KMS-11 (cell line): ENCODE measurements at regions not wholly inside any gene's neighbourhood (a gene's known extent, or its start where the extent isn't known, plus 50 kb on each side); places are given as distances from the start of the nearest gene placed in this dataset.

Experiments used
- H2AFZ ChIP-seq: fragments of 200-600 bp; sonication (generic); 2 replicates; pipeline ENCODE4 v1.6.1; 2016; ENCODE audit warnings: antibody characterized with exemption, mixed run types, low read depth
- H3K27ac ChIP-seq: fragments of 200-600 bp; sonication (generic); 2 replicates; pipeline ENCODE4 v1.6.1; 2016; ENCODE audit warnings: mild to moderate bottlenecking, mixed run types
- H3K27me3 ChIP-seq: fragments of 200-600 bp; sonication (generic); 2 replicates; pipeline ENCODE4 v1.6.1; 2017; ENCODE audit warnings: mild to moderate bottlenecking, low read depth, mixed run types, moderate library complexity; ENCODE audit not compliant: insufficient read depth
- H3K36me3 ChIP-seq: fragments of 200-600 bp; sonication (generic); 2 replicates; pipeline ENCODE4 v1.6.1; 2017; ENCODE audit warnings: mild to moderate bottlenecking, mixed run types; ENCODE audit not compliant: insufficient read depth
- H3K4me1 ChIP-seq: fragments of 200-600 bp; sonication (generic); 2 replicates; pipeline ENCODE4 v1.6.1; 2016; ENCODE audit warnings: mild to moderate bottlenecking, low read depth, mixed run types; ENCODE audit not compliant: poor library complexity, severe bottlenecking
- H3K4me2 ChIP-seq: fragments of 200-600 bp; sonication (generic); 2 replicates; pipeline ENCODE4 v1.7.0; 2016; ENCODE audit warnings: mild to moderate bottlenecking, mixed run types
- H3K4me3 ChIP-seq: fragments of 200-600 bp; sonication (generic); IDR thresholded peaks from 2 replicates; pipeline ENCODE4 v1.6.1; 2017; ENCODE audit warnings: low read depth, low read length, mixed read lengths; ENCODE audit not compliant: insufficient read depth
- H3K79me2 ChIP-seq: fragments of 200-600 bp; sonication (generic); 2 replicates; pipeline ENCODE4 v1.6.1; 2016; ENCODE audit warnings: low read depth, mixed run types; ENCODE audit not compliant: insufficient read depth
- H3K9ac ChIP-seq: fragments of 200-600 bp; sonication (generic); 2 replicates; pipeline ENCODE4 v1.6.1; 2016; ENCODE audit warnings: mild to moderate bottlenecking, mixed run types
- H4K20me1 ChIP-seq: fragments of 200-600 bp; sonication (generic); 2 replicates; pipeline ENCODE4 v1.6.1; 2016; ENCODE audit warnings: mild to moderate bottlenecking, mixed run types; ENCODE audit not compliant: insufficient read depth
- TF ChIP-seq, protein P1 (sequence below): fragments of 200-600 bp; sonication (generic); conservative IDR thresholded peaks from 2 replicates; pipeline ENCODE4 v1.6.1; 2017; ENCODE audit warnings: low read depth, mild to moderate bottlenecking, antibody characterized with exemption, low read length, moderate library complexity, mixed read lengths

DNA sequence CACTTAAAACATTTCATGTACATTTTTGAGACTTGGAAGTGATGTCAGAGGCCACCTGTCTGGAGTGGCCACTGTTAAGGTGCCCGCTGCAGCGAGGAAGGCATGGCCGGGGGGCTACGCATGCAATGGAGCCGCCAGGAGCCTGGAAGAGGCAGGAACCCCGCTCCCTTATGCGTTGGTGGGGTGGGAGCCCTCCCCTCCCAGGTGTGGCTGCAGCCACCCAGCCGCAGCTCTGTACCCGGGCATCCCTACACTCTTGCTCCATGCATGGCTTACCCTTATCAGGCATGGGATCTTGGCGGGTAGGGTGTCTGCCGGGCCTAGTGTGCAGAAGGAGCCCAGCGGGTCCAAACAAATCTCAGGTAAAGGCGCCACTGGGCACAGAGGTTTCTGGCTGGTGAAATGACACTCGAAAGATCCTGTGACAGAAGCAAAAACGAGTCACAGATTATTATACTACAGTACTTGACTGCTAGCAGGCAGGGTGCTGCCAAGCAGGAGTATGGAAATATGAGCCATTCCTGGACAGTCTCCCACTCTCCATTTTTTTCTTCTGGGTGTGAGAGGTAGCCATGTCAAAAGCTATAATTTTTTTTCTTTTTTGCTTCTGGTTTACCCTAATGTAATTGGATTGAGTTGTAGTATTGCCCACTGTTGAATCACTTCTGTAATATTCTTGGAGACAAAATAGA lies 1606.3 kb upstream of the MIR17HG start:
- TF ChIP-seq, protein P1, sequence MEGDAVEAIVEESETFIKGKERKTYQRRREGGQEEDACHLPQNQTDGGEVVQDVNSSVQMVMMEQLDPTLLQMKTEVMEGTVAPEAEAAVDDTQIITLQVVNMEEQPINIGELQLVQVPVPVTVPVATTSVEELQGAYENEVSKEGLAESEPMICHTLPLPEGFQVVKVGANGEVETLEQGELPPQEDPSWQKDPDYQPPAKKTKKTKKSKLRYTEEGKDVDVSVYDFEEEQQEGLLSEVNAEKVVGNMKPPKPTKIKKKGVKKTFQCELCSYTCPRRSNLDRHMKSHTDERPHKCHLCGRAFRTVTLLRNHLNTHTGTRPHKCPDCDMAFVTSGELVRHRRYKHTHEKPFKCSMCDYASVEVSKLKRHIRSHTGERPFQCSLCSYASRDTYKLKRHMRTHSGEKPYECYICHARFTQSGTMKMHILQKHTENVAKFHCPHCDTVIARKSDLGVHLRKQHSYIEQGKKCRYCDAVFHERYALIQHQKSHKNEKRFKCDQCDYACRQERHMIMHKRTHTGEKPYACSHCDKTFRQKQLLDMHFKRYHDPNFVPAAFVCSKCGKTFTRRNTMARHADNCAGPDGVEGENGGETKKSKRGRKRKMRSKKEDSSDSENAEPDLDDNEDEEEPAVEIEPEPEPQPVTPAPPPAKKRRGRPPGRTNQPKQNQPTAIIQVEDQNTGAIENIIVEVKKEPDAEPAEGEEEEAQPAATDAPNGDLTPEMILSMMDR = no peak
- H2AFZ ChIP-seq = no peak overlapping the region
- no peaks in the 10 kb centered on the region for H3K36me3 ChIP-seq
- no peaks in the 10 kb centered on the region for H3K27me3 ChIP-seq
- no peak overlapping the region for H3K9ac ChIP-seq
- H3K4me2 ChIP-seq = no peak overlapping the region
- H3K79me2 ChIP-seq = no peaks in the 10 kb centered on the region
- H3K27ac ChIP-seq = no peak overlapping the region
- no peaks in the 10 kb centered on the region for H3K4me1 ChIP-seq
- no peak overlapping the region for H3K4me3 ChIP-seq
- no peaks in the 10 kb centered on the region for H4K20me1 ChIP-seq

DNA sequence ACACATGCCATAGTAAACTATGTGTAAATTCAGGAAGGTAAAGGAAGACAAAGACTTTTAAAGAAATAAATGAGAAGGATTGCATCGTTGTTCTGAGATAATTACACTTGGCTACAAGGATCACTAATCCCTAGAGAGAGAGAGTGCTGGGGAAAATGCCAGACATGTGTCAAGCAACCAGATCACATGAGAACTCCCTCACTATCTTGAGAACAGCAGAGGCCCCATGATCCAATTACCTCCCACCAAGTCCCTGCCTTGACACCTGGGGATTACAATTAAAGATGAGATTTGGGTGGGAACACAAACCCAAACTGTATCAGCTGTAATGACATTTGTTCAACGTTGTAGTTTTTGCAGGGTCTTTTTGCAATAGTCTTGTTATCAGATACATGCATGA lies 1600.9 kb upstream of the MIR17HG start:
- no peaks in the 10 kb centered on the region for H3K36me3 ChIP-seq
- H3K4me1 ChIP-seq = no peaks in the 10 kb centered on the region
- no peak overlapping the region for H2AFZ ChIP-seq
- H4K20me1 ChIP-seq = no peaks in the 10 kb centered on the region
- no peak overlapping the region for H3K9ac ChIP-seq
- H3K79me2 ChIP-seq = no peaks in the 10 kb centered on the region
- no peak overlapping the region for H3K4me3 ChIP-seq
- no peak overlapping the region for H3K27ac ChIP-seq
- H3K27me3 ChIP-seq = no peaks in the 10 kb centered on the region
- TF ChIP-seq, protein P1 = no peak
- no peak overlapping the region for H3K4me2 ChIP-seq

DNA sequence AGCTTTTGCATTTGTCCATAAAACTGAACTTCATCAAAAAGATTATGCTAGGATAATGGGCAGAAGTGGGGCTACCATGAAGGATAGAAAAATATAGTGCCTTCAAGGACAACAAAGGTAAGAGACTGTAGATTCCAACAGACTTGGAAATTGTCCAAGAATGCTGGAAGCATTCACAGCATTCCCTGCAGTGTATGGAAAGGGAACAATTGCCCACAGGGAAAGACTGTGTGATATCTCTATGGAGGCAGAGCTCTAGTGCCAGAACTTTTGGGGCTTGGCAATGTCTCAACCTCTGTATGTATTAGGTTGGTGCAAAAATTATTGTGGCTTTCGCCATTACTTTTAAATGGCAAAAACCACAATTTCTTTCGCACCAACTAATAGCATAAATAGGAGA lies 1598.8 kb upstream of the MIR17HG start:
- Histone ChIP-seq H3K79me2 (no peaks in the 10 kb centered on the region), H4K20me1 (no peaks in the 10 kb centered on the region), H3K4me2 (no peak overlapping the region), H3K9ac (no peak overlapping the region), H3K27me3 (no peaks in the 10 kb centered on the region), H3K4me1 (no peaks in the 10 kb centered on the region), H2AFZ (no peak overlapping the region), H3K36me3 (no peaks in the 10 kb centered on the region), H3K4me3 (no peak overlapping the region), H3K27ac (no peak overlapping the region)
- TF ChIP-seq, protein P1 = no peak

DNA sequence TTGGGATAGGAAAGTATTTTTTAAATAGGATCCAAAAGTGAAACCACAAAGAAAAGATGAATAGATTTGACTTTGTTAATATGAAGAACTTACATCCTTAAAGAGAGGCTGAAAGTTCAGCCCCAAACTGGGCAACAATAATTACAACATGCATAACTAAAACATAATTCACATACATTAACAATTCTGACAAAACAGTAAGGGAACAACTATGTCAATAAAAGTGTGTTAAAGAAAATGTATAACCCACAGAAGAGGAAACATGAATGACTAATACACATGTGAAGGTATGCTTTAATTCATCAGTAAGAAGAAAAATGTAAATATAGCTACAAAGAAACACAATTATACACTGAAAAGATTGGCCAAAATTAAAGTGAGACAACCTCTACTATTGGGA lies 1597.6 kb upstream of the MIR17HG start:
- H3K79me2 ChIP-seq = no peaks in the 10 kb centered on the region
- H3K4me3 ChIP-seq = no peak overlapping the region
- no peak overlapping the region for H3K9ac ChIP-seq
- no peak overlapping the region for H3K27ac ChIP-seq
- no peaks in the 10 kb centered on the region for H3K36me3 ChIP-seq
- no peak overlapping the region for H2AFZ ChIP-seq
- H4K20me1 ChIP-seq = no peaks in the 10 kb centered on the region
- no peak overlapping the region for H3K4me2 ChIP-seq
- H3K4me1 ChIP-seq = no peaks in the 10 kb centered on the region
- TF ChIP-seq, protein P1 = no peak
- no peaks in the 10 kb centered on the region for H3K27me3 ChIP-seq
